HG03135 (cell line): ENCODE measurements at regions not wholly inside any gene's neighbourhood (a gene's known extent, or its start where the extent isn't known, plus 50 kb on each side); places are given as distances from the start of the nearest gene placed in this dataset.
A peak's percentile ranks its signal among the peaks of the same experiment; 100 is the strongest.
"Not testable (repeated sequence)": the region's sequence is repeated elsewhere in the genome, so short reads cannot be mapped to it uniquely, and the experiment has no call there.

ENCODE experiments used
- ATAC-seq: cut with Tn5 transposase; IDR thresholded peaks from one replicate; pipeline ENCODE4 v1.9.1; 2021; ENCODE audit warnings: mild to moderate bottlenecking, moderate library complexity; ENCODE audit not compliant: unreplicated experiment

DNA sequence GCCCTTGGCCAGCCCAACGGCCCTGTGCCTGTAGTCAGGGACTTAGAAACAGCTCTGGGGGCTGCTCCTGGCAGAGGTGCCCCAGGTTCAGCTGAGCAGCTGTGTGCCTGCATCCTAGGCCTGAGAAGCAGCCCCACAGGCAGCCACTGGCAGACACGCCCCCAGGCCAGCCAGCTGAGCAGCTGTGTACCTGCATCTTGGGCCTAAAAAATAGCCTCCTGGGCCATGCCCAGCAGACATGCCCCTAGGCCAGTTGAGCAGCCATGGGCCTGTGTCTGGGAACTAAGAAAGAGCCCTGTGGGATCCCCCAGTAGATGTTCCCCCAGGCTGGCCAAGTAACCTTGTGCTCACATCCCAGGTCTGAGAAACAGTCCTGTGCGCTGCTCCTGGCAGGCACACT lies 64.0 kb downstream of the TBR1 start:
- ATAC-seq = no peak

DNA sequence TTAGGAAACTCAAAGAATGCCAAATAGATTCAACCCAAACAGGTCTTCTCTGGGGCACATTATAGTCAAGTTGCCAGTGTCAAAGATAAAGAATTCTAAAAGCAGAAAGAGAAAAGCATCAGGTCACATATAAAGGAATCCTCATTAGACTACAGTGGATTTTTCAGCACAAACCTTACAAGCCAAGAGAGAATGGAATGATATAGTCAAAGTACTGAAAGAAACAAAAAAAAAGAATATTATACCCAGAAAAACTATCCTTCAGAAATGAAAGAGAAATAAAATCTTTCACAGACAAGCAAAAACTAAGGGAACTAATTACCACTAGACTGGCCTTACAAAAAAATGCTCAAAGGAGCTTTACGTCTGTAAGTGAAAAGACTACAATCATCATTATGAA lies 65.5 kb downstream of the TBR1 start:
- no peak for ATAC-seq

DNA sequence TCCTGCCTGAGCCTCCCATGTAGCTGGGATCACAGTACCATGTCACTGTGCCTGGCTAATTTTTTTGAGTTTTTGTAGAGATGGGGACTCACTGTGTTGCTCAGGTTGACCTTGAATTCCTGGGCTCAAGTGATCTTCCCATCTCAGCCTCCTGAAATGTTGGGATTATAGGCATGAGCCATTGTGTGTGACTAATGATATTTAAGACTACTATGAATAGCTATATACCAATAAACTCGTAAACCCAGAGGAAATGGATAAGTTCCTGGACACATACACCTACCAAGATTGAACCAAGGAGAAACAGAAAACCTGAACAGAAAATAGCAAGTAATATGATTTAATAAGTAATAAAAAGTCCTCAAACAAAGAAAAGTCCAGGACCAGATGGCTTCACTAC lies 68.0 kb downstream of the TBR1 start:
- no peak for ATAC-seq

DNA sequence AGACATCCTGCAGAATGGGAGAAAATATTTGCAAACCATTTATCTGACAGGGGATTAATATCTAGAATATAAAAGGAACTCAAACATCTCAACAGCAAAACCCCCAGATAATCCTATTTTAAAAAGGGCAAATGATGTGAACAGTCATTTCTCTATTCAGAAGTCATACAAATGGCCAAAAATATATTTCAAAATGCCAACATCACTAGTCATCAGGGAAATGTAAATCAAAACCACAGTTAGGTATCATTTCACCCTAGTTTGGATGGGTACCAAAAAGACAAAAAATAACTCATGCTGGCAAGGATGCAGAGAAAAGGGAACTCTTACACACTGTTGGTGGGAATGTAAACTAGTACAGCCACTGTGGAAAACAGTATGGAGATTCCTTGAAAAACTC lies 70.0 kb downstream of the TBR1 start:
- ATAC-seq = no peak

DNA sequence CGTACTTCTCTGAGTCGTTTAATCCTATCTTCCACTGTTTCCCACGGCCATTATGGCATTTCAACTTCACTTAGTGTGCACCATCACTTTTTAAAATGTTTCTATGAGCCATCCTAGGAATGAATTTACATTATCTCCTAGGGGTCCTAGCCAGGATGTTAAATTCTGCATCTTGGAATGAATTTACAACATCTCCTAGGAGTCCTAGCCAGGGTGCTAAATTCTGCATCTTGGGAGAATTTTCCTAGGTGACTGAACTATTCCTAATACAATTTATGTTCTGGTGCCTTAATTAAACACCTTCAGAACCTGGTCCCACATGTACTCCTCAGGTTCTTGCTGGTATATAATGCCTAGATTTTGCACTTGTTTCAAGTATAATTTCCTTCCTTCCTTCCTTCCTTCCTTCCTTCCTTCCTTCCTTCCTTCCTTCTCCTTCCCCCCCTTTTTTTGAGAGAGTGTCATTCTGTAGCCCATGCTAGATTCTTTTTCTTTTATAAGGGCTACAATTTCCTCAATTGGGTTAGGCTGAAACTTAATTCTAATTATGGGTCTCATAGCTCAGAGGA lies 72.1 kb downstream of the TBR1 start:
- no peak for ATAC-seq

DNA sequence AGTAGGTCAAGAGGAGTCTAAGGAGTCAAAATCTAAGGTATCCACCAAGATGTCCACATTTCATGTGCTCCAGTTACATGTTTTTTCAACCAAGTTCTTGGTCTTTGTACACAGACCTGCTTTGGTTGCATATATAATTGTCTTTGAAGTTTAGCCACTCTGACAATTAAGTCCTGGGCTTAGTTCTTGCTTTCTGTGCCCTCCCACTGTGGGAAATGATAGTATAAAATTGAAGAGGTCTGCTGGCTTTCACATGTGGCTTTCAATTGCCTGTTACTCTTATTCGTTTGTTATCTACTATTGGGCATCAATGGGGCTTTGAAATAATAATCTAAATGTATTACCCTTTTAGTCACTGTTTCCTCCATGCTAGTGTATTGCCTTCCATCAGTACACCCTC lies 72.8 kb downstream of the TBR1 start:
- no peak for ATAC-seq

DNA sequence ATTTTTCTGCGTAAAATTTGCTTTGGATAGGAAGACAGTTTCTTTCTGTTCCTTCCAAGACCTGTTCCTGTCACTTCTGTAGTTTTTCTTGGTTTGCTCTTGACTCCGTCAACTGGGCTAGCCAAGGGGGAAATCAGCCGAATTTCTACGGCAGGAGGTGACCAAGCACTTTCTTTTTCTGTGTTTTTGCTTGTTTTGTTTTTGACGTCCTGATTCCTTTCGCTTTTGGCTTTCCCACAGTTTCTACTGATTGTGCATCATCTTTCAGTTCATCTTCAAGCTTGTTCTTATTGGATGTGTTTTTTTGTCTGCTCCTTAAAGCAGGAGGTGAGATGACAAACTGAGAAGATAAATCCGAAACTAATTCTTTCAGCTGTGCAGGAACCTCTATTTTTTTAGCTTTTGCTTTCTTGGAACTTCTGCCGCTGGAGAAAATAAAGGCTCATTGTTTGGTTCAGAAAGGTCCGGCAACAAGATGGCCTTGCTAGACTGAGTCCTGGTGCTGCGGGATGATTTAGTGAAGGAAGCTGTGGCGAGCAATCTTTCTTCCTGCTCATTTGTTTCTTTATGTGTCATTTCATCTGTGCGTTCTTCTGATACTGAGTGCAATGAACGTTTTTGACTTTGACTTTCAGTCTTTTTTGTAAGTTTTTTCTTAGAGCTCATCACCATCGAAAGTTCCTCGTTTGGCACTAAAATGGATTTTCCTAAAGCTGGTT lies 85.0 kb downstream of the TBR1 start:
- ATAC-seq = peak; percentile 73

DNA sequence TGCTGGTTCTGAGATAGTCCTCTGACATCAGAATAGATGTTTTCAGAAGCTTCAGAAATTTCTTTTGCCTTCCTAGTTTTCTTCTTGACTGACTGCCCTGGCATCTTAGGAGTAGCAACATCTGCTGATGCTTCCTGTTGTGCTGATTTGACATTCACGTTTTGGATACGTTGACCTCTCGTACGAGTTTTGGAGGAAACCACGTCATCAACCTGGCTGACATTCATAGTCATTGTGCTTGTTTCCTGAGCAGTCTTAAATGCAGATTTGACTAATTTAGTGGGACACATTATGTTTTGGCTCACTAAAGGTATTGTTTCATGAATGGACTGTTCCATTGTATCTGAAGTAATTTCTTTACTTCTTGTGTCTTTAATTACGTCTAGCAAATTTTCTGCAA lies 86.2 kb downstream of the TBR1 start:
- not testable (repeated sequence) for ATAC-seq

DNA sequence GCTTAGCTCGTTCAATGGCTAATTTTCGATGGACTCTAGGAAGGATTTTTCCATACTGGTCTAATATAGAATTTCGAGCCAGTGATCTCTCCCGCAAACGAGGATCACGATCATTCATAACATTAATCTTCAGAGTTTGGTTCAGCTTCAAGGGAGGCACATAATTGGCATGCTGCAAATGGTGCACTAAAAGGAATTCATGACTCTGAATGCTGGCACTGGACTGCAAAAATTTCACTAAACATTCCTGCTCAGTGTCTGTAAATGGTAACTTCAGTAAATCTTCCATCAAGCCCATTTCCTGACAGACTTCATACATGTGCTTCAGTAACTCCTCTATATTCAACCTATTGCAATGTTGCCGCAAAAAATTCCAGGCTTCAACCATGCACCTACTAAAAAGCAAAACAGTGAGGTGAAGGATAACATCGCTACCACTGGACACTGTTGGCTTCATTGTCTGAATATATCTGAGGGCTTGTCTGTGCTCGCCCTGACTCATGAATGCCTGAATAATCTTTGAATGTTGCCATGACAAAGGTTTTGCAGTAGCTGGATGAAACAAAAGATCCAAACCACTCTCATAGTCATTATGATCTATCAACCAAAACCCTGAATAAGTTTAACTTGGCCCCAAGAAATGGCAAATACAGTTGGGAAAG lies 88.7 kb downstream of the TBR1 start:
- not testable (repeated sequence) for ATAC-seq

DNA sequence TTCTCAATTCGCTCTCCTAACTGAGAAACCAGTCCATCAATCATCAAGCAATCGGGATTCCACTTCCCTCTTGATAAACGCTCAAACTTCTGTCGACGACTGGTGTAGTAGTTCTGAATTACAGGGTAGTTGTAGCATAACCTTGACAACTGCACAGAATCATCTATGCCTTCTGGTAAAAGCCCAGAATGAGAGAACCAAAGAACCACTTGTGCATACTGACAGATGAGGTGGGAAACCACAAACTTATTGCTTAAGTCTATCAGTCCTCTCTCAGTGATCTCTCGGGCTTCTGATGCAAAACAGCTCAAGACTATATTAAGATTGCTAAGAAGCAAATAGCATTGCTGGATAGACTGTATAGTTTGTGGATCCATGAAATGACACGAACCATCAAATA lies 89.4 kb downstream of the TBR1 start:
- ATAC-seq = not testable (repeated sequence)

DNA sequence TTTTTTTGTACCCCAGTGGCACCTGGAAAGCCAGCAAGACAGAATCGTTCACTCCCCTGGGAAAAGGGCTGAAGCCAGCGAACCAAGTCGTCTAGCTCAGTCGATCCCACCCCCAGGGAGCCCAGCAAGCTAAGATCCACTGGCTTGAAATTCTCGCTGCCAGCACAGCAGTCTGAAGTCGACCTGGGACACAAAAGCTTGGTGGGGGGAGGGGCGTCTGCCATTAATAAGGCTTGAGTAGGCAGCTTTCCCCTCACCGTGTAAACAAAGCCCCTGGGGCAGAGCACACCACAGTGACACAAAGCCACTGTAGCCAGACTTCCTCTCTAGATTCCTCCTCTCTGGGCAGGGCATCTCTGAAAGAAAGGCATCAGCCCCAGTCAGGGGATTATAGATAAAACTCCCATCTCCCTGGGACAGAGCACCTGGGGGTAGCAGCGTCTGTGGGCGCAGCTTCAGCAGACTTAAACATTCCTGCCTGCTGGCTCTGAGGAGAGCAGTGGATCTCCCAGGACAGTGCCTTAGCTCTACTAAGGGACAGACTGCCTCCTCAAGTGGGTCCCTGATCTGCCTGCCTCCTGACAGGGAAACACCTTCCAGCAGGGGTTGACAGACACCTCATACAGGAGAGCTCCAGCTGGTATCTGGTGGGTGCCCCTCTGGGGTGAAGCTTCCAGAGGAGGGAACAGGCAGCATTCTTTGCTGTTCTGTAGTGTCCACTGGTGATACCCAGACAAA lies 97.4 kb downstream of the TBR1 start:
- ATAC-seq = not testable (repeated sequence)

DNA sequence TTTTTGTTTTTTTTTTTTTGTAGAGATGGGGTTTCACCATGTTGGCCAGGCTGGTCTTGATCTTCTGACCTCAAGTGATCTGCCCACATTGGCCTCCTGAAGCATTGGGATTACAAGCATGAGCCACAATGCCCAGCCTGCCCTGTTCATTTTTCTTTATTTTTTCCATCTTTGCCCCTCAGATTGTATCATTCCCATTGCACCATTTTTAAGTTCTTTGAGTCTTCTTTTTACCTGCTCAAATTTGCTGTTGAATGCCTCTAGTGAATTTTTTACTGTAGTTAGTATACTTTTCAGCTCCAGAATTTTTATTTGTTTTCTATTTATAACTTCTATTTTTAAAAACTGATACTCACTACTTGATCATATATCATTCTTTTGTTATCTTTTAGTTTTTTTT lies 101.4 kb upstream of the SLC4A10 start:
- ATAC-seq = no peak

DNA sequence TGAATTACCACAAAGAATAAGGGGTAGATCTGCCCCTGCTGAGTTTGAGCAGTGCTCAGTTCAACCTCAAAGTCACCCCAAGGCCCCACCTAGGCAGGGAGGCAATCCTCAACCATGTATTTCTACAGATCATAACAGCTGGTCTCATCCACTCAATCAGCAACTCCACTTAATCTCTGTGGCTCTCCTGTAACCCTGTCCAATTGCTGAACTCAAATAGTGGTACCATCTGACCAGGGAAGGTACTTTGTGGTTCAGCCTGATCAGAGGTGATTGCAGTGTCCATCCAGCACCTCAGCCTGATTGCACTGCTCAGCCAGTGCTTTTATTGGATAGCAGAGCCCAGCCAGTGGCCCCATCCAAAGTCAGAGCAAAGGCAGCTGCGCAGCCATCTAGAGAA lies 91.0 kb upstream of the SLC4A10 start:
- ATAC-seq = no peak

DNA sequence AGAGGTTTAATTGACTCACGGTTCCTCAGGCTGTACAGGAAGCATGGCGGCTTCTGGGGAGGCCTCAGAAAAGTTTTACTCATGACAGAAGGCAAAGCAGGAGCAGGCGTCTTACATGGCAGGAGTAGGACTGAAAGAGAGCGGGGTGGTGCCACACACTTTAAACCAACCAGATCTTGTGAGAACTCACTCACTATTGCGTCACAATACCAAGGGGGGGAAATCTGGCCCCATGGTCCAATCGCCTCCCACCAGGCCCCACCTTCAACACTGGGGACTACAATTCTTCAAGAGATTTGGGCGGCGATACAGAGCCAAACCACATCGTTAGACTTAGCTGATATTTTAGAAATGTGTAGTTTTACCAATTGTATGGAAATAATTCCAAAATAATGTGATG lies 77.6 kb upstream of the SLC4A10 start:
- ATAC-seq = no peak

DNA sequence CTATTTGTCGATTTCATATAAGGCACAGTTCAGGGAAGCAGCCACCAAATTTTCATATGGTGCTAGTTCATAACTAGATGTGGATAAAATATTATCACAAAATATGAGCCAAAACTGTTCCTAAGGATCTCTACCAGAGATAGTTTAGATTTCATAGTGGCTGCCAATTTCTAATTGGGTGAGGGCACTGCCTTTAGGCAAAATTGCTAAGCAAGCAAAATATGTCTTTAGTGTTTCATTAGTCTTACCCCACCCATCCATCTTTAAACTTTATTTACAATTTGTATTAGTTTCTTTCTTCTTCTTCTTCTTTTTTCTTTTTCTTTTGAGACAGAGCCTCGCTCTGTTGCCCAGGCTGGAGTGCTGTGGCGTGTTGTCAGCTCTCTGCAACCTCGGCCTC lies 77.1 kb upstream of the SLC4A10 start:
- no peak for ATAC-seq

DNA sequence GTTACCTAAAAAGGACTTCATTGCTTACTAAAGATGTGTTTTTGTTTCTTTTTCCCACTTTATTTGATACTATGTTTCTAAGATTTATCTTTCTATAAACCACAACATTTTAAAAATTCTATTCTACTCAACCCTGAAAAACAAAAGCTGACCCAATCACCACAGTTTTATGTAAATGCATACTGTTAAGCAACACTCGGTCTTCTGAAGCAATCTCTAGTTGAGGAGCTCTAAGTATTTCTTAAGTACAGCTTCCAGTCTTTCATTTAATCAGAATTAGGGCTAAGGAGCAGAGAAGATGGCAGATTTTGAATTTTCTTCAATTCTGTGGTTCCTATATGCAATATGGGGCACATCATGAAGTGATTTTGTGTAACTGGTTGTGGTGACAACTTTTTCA lies 72.2 kb upstream of the SLC4A10 start:
- ATAC-seq = no peak

DNA sequence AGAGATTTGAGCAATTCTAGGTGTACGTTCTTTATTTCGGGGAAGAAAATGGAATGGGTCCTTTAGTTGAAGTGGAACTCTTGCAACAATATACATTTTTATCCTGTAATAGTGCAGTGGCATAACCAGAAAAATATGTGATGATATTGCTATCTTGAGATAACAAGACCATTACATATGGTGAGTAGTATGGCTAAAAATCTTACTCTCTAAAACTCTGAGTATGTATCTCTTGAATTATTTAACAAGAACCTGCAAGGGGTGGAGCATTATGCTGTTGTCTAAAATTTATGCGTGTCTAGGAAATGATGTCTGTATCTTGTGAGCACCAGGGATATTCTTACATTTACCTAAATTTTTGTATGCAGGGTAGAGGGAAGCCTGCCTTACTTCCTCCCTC lies 68.4 kb upstream of the SLC4A10 start:
- ATAC-seq = no peak

DNA sequence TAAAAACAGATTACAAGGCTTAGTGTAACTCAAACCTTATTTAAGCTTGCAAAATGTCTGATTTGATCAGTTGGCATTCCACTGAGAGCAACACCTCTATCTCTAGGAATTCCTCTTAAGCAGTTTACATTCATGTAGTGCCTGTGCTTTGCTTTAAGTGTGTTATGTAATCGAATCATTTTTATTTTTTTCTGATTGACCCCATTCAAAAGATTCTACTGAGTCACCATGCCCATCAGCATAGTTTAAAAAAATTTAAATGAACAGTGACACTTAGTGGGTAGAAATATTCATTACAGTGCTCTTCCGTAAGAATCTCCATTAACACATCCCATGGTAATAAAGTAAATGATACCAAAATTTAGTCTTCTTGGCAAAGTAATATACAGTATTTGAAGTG lies 67.8 kb upstream of the SLC4A10 start:
- ATAC-seq = no peak

DNA sequence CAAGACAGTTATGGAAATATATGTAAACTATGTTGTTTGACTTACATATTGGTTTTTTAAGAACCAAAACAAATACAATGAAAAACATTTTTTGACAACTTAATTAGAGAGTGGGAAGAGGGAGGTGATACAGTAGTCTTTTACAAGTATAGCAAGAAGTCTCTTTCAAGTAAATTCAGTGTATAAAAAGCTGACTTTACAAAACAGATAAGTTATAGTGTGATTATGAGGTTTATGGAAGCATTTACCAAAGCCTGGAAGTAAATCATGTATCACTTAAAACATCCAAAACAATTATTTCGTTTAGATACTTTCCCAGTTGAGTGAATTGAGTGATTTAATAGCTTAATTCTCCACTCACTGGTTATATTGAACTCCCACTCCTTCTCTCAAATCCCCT lies 66.7 kb upstream of the SLC4A10 start:
- ATAC-seq = no peak

DNA sequence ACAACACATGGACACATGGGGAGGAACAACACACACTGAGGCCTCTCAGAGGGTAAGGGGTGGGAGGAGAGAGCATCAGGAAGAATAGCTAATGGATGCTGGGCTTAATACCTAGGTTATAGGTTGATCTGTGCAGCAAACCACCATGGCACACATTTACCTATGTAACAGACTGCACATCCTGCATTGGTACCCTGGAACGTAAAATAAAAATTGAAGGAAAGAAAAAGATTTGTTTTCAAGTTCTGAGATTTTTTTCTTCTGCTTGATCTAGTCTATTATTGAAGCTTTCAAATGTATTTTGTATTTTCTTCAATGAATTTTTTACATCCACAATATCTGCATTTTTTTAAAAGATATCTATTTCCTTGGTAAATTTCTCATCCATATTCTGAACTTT lies 59.3 kb upstream of the SLC4A10 start:
- no peak for ATAC-seq

DNA sequence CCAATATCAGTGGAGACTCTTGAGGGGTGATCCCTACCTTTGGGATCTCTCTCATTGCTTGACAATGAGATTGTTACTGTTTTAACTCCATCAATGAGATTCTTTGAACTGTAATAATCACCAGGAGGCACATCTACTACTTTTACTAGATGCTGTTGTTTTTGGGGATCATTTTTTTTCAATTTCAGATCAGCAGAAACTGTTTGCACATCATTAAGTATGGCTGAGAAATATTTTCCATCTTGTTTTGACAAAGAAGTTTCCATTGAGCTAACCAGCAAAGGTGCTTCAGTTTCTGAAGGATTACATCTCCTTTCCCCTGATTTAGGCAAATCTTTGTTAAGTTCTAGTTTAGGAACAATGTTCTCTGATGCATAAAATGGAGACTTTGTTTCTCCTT lies 54.8 kb upstream of the SLC4A10 start:
- ATAC-seq = no peak
